K562 (cell line): ENCODE measurements at regions not wholly inside any gene's neighbourhood (a gene's known extent, or its start where the extent isn't known, plus 50 kb on each side); places are given as distances from the start of the nearest gene placed in this dataset.

Experiments
- ATAC-seq: fragments of 200-7000 bp; cut with Tn5 transposase; 3 replicates; pipeline ENCODE4 v1.9.1; 2020; ENCODE audit warnings: moderate library complexity
- BruUV-seq: library from RNA; stranded (reverse); fragments of 400-500 nt; replicated peaks from 2 replicates; lab custom pipeline; 2021; lab: Mats Ljungman, UMichigan
- CTCF ChIA-PET: fragments of 300-600 bp; formaldehyde crosslinking; extraction: SDS; loops from one replicate; lab custom pipeline; 2021; ENCODE audit warnings: low intra/inter-chr PET ratio; lab: Yijun Ruan, JAX
- POLR2A ChIA-PET: fragments of 300-600, 350-650 bp; sonication (Branson Sonifier 250); formaldehyde crosslinking; extraction: SDS; loops from one replicate; lab custom pipeline; 2021; ENCODE audit warnings: antibody characterized with exemption, inconsistent platforms; lab: Yijun Ruan, JAX
- DNase-seq, 4 experiments: peaks; one replicate each; pipeline versions ENCODE4 v3.0.0 to v3.0.0-alpha.2; 2011 to 2018; ENCODE audit warnings: low spot score in 3 of 4, mixed read lengths in 3 of 4; ENCODE audit errors: extremely low read depth in 1 of 4
- FAIRE-seq: peaks from 2 replicates; lab custom pipeline; 2011; peaks lifted over from hg19 to GRCh38; lab: Jason Lieb, UNC
- H2AFZ ChIP-seq: 2 replicates; pipeline ENCODE4 v1.6.0; 2011; ENCODE audit warnings: low read depth, low read length, control low read depth, inconsistent platforms
- H3K27ac ChIP-seq: fragments of 200-600 bp; 3 replicates; pipeline ENCODE4 v1.8.0; 2011; ENCODE audit warnings: low read depth, mild to moderate bottlenecking, control low read depth, inconsistent platforms, low read length, moderate library complexity, mixed read lengths; ENCODE audit errors: extremely low read depth
- H3K27me3 ChIP-seq, 2 experiments: fragments of 300-600 bp in 1 of 2; 2 replicates in 1 of 2; 3 replicates in 1 of 2; pipeline versions ENCODE4 v1.6.0 to v1.8.0; 2011; ENCODE audit warnings: inconsistent platforms in 2 of 2, low read length in 2 of 2, mild to moderate bottlenecking in 1 of 2, mixed read lengths in 1 of 2, moderate library complexity in 1 of 2; ENCODE audit not compliant: control insufficient read depth in 2 of 2, insufficient read depth in 2 of 2
- H3K36me3 ChIP-seq: fragments of 300-600 bp; 3 replicates; pipeline ENCODE4 v1.8.0; 2011; ENCODE audit warnings: mild to moderate bottlenecking, low read length, inconsistent platforms; ENCODE audit not compliant: control insufficient read depth, insufficient read depth
- H3K4me1 ChIP-seq, 2 experiments: fragments of 200-600 bp in 1 of 2; replicated peaks in 1 of 2; 2 replicates in 1 of 2; 3 replicates in 1 of 2; pipeline versions ENCODE4 v1.5.1 to v1.8.0; 2011; ENCODE audit warnings: inconsistent platforms in 2 of 2, low read length in 2 of 2, mild to moderate bottlenecking in 1 of 2, mixed read lengths in 1 of 2, moderate library complexity in 1 of 2; ENCODE audit not compliant: control insufficient read depth in 2 of 2, insufficient read depth in 2 of 2
- H3K4me2 ChIP-seq: 2 replicates; pipeline ENCODE4 v1.6.1; 2011; ENCODE audit warnings: low read length, control low read depth, inconsistent platforms, mixed read lengths; ENCODE audit not compliant: insufficient read depth
- H3K4me3 ChIP-seq: fragments of 200-600 bp; sonication (generic), shearing (Covaris generic); 2 replicates; pipeline ENCODE4 v1.5.1; 2016; ENCODE audit warnings: control low read depth, inconsistent platforms
- H3K79me2 ChIP-seq: fragments of 200-600 bp; 3 replicates; pipeline ENCODE4 v1.8.0; 2011; ENCODE audit warnings: low read length, inconsistent platforms; ENCODE audit not compliant: control insufficient read depth, insufficient read depth
- H3K9ac ChIP-seq, 2 experiments: 2 replicates each; pipeline versions ENCODE4 v1.6.0 to v1.6.1; 2011; ENCODE audit warnings: low read depth in 2 of 2, low read length in 2 of 2, control low read depth in 1 of 2, inconsistent platforms in 1 of 2, mild to moderate bottlenecking in 1 of 2, mixed read lengths in 1 of 2; ENCODE audit not compliant: insufficient read depth in 1 of 2
- H3K9me1 ChIP-seq: one replicate; pipeline ENCODE4 v1.6.0; 2011; ENCODE audit warnings: inconsistent platforms, mild to moderate bottlenecking, low read length, moderate library complexity; ENCODE audit not compliant: control insufficient read depth, insufficient read depth
- H3K9me3 ChIP-seq: replicated peaks from 2 replicates; pipeline ENCODE4 v1.5.1; 2011; ENCODE audit warnings: low read depth, low read length, inconsistent platforms; ENCODE audit not compliant: control insufficient read depth, insufficient read depth
- H4K20me1 ChIP-seq: replicated peaks from 2 replicates; pipeline ENCODE4 v1.6.1; 2011; ENCODE audit warnings: low read length, inconsistent platforms, mixed read lengths; ENCODE audit not compliant: control insufficient read depth, insufficient read depth
- BACH1 ChIP-seq: fragments of 200-800 bp; sonication (Bioruptor generic); IDR thresholded peaks from 2 replicates; pipeline ENCODE4 v1.6.1; 2016; ENCODE audit warnings: missing genetic modification characterization, missing compliant biosample characterization
- DMBX1 ChIP-seq: fragments of 250-450 bp; sonication (Bioruptor Pico); IDR thresholded peaks from 2 replicates; pipeline ENCODE4 v1.8.0; 2022; ENCODE audit warnings: inconsistent platforms, mild to moderate bottlenecking, moderate library complexity, borderline replicate concordance
- ELF4 ChIP-seq: fragments of 450-650 bp; formaldehyde crosslinking; IDR thresholded peaks from 2 replicates; pipeline ENCODE4 v1.4.0; 2022; ENCODE audit warnings: missing genetic modification characterization
- IFI16 ChIP-seq: fragments of 250-450 bp; sonication (Bioruptor Pico); IDR thresholded peaks from 2 replicates; pipeline ENCODE4 v2.1.2; 2022; ENCODE audit warnings: mild to moderate bottlenecking, inconsistent platforms
- JUND ChIP-seq, 2 experiments: IDR thresholded peaks; 2 replicates in 1 of 2; 3 replicates in 1 of 2; pipeline ENCODE4 v1.6.1; 2011; ENCODE audit warnings: borderline replicate concordance in 2 of 2, low read depth in 2 of 2, low read length in 2 of 2, improper control_type of control experiment in 1 of 2, missing biosample characterization in 1 of 2, missing genetic modification characterization in 1 of 2, missing genetic modification reagents in 1 of 2
- KDM4B ChIP-seq, 2 experiments: fragments of 450-650 bp in 1 of 2; sonication (generic) in 1 of 2; IDR thresholded peaks; 2 replicates each; pipeline ENCODE4 v1.6.1; 2016 to 2017; ENCODE audit warnings: borderline replicate concordance in 2 of 2, antibody characterized with exemption in 1 of 2, low read depth in 1 of 2, mild to moderate bottlenecking in 1 of 2
- MBD2 ChIP-seq: sonication (generic); IDR thresholded peaks from 2 replicates; pipeline ENCODE4 v1.6.1; 2016; ENCODE audit warnings: low read depth, borderline replicate concordance
- MYNN ChIP-seq, 2 experiments: sonication (generic); formaldehyde crosslinking in 1 of 2; IDR thresholded peaks; 2 replicates each; pipeline versions ENCODE4 v1.5.0 to v1.6.1; 2016 to 2020; ENCODE audit warnings: antibody characterized with exemption in 1 of 2, missing genetic modification reagents in 1 of 2
- NUFIP1 ChIP-seq: fragments of 450-650 bp; IDR thresholded peaks from 2 replicates; pipeline ENCODE4 v1.6.1; 2018; ENCODE audit not compliant: partially characterized antibody
- POLR2G ChIP-seq: fragments of 200-400 bp; formaldehyde crosslinking; IDR thresholded peaks from 2 replicates; pipeline ENCODE4 v1.6.1; 2017; ENCODE audit warnings: low read depth, mild to moderate bottlenecking, antibody characterized with exemption, low read length, moderate library complexity
- RAD21 ChIP-seq, 2 experiments: fragments of 250-450 bp in 1 of 2; fragments of 450-650 bp in 1 of 2; sonication (Bioruptor Pico) in 1 of 2; formaldehyde crosslinking in 1 of 2; IDR thresholded peaks in 1 of 2; conservative IDR thresholded peaks in 1 of 2; 2 replicates each; pipeline versions ENCODE4 v1.4.0 to v1.8.0; 2020 to 2022; ENCODE audit warnings: mild to moderate bottlenecking in 2 of 2, moderate library complexity in 1 of 2
- SAFB ChIP-seq: fragments of 200-400 bp; formaldehyde crosslinking; IDR thresholded peaks from 2 replicates; pipeline ENCODE4 v1.6.1; 2017; ENCODE audit warnings: low read depth, low read length, borderline replicate concordance
- TOE1 ChIP-seq, 2 experiments: fragments of 450-650 bp in 1 of 2; sonication (generic) in 1 of 2; formaldehyde crosslinking in 1 of 2; IDR thresholded peaks; 2 replicates each; pipeline versions ENCODE4 v1.7.1 to v1.8.0; 2016 to 2022; ENCODE audit warnings: borderline replicate concordance in 2 of 2, mild to moderate bottlenecking in 2 of 2, antibody characterized with exemption in 1 of 2, inconsistent platforms in 1 of 2, low read depth in 1 of 2, missing genetic modification reagents in 1 of 2, moderate library complexity in 1 of 2
- WHSC1 ChIP-seq: IDR thresholded peaks from one replicate; pipeline ENCODE4 v1.6.1; 2012; ENCODE audit warnings: low read length, control low read depth, inconsistent platforms
- ZNF76 ChIP-seq: fragments of 250-450 bp; sonication (Bioruptor Pico); IDR thresholded peaks from 2 replicates; pipeline ENCODE4 v1.4.0; 2020; ENCODE audit warnings: mild to moderate bottlenecking, moderate library complexity, borderline replicate concordance
- WGBS: fragments of 100-300 bp; shearing (Covaris generic); methylation state at CpG from one replicate; pipeline ENCODE4 v1.1.6; 2016; ENCODE audit warnings: low coverage, mixed read lengths; ENCODE audit not compliant: insufficient coverage; ENCODE audit errors: missing lambda C conversion rate; 5-methylcytosine and 5-hydroxymethylcytosine counted together
- in situ Hi-C: fragments of 300-500 bp; cut with MboI; formaldehyde crosslinking; loops from 4 replicates; pipeline ENCODE4 v1.15.0; 2018; ENCODE audit warnings: inconsistent platforms, mixed read lengths
- intact Hi-C: fragments of 100-400 bp; cut with micrococcal nuclease; formaldehyde crosslinking; loops from 2 replicates; pipeline ENCODE4 v1.14.2; 2022
- TF ChIP-seq, protein P1 (sequence below): fragments of 450-650 bp; formaldehyde crosslinking; IDR thresholded peaks from 2 replicates; pipeline ENCODE4 v1.4.0; 2022; ENCODE audit warnings: missing genetic modification characterization
- TF ChIP-seq, protein P2 (sequence below): sonication (generic); formaldehyde crosslinking; IDR thresholded peaks from 2 replicates; pipeline ENCODE4 v1.8.0; 2022; ENCODE audit warnings: missing genetic modification reagents, mild to moderate bottlenecking, borderline replicate concordance
- TF ChIP-seq, protein P3 (sequence below): sonication (generic); formaldehyde crosslinking; IDR thresholded peaks from 2 replicates; pipeline ENCODE4 v1.8.1; 2023; ENCODE audit warnings: mild to moderate bottlenecking, missing genetic modification reagents

DNA sequence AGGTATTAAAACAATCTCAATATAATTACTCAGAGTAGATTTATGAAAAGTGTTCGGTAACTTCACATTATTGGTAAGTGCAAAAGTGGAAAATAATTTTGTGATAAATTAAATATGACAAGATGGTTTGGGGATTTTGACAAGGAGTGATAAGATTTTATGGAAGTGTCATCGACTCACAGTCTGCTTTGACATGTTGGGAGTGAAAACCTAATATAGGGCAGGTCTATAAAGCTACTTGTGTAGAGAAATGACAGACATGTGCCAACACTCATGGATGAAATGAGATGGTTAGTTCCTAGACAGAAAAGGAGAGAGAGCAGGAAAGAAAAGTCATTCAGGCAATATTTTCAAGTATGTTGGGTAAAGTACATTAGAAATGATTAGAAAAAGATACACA is 456.8 kb downstream of the TRAM1L1 start:
- BruUV-seq: no TSS peak
- Histone ChIP-seq H4K20me1 (no peaks in the 10 kb centered on the region), H3K9me1 (no peaks in the 10 kb centered on the region), H3K79me2 (no peaks in the 10 kb centered on the region), H3K27ac (no peak overlapping the region), H3K4me2 (no peak overlapping the region), H3K36me3 (no peaks in the 10 kb centered on the region), H2AFZ (no peak overlapping the region), H3K4me3 (no peak overlapping the region), H3K27me3 (no peaks in the 10 kb centered on the region), H3K9ac (no peak overlapping the region), H3K4me1 (no peaks in the 10 kb centered on the region), H3K9me3 (no peaks in the 10 kb centered on the region; the same call in 1 of the 2 replicates)
- 0% methylated on average over 2 of the region's 2 CpGs for WGBS
- ChIA-PET POLR2A (no interaction called here), CTCF (no interaction called here)
- TF ChIP-seq DMBX1 (no peak), POLR2G (no peak), RAD21 (CRISPR knock-in tag; conservative IDR thresholded peaks at IDR 0.05 in 1 of 2, IDR thresholded peaks at IDR 0.05 in 1 of 2) (no peak), TOE1 (IDR thresholded peaks at IDR 0.05; ENCODE audit: borderline replicate concordance) (no peak), TOE1 (CRISPR knock-in tag; IDR thresholded peaks at IDR 0.05; ENCODE audit: borderline replicate concordance, low read depth) (no peak), MBD2 (no peak), KDM4B (IDR thresholded peaks at IDR 0.05; ENCODE audit: borderline replicate concordance in 2 of 2, low read depth in 1 of 2) (no peak), JUND (IDR thresholded peaks at IDR 0.05; ENCODE audit: borderline replicate concordance, low read depth, low read length) (no peak), JUND (tag; IDR thresholded peaks at IDR 0.05; ENCODE audit: borderline replicate concordance, low read depth, low read length) (no peak), MYNN (IDR thresholded peaks at IDR 0.05) (no peak), MYNN (CRISPR knock-in tag; IDR thresholded peaks at IDR 0.05) (no peak), WHSC1 (no peak), ZNF76 (CRISPR knock-in tag) (no peak), IFI16 (no peak), NUFIP1 (no peak), BACH1 (tag) (no peak), ELF4 (no peak), SAFB (no peak)
- TF ChIP-seq, protein P1, sequence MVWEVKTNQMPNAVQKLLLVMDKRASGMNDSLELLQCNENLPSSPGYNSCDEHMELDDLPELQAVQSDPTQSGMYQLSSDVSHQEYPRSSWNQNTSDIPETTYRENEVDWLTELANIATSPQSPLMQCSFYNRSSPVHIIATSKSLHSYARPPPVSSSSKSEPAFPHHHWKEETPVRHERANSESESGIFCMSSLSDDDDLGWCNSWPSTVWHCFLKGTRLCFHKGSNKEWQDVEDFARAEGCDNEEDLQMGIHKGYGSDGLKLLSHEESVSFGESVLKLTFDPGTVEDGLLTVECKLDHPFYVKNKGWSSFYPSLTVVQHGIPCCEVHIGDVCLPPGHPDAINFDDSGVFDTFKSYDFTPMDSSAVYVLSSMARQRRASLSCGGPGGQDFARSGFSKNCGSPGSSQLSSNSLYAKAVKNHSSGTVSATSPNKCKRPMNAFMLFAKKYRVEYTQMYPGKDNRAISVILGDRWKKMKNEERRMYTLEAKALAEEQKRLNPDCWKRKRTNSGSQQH (CRISPR knock-in tag): no peak
- TF ChIP-seq, protein P2, sequence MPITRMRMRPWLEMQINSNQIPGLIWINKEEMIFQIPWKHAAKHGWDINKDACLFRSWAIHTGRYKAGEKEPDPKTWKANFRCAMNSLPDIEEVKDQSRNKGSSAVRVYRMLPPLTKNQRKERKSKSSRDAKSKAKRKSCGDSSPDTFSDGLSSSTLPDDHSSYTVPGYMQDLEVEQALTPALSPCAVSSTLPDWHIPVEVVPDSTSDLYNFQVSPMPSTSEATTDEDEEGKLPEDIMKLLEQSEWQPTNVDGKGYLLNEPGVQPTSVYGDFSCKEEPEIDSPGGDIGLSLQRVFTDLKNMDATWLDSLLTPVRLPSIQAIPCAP (CRISPR knock-in tag): no peak
- TF ChIP-seq, protein P3, sequence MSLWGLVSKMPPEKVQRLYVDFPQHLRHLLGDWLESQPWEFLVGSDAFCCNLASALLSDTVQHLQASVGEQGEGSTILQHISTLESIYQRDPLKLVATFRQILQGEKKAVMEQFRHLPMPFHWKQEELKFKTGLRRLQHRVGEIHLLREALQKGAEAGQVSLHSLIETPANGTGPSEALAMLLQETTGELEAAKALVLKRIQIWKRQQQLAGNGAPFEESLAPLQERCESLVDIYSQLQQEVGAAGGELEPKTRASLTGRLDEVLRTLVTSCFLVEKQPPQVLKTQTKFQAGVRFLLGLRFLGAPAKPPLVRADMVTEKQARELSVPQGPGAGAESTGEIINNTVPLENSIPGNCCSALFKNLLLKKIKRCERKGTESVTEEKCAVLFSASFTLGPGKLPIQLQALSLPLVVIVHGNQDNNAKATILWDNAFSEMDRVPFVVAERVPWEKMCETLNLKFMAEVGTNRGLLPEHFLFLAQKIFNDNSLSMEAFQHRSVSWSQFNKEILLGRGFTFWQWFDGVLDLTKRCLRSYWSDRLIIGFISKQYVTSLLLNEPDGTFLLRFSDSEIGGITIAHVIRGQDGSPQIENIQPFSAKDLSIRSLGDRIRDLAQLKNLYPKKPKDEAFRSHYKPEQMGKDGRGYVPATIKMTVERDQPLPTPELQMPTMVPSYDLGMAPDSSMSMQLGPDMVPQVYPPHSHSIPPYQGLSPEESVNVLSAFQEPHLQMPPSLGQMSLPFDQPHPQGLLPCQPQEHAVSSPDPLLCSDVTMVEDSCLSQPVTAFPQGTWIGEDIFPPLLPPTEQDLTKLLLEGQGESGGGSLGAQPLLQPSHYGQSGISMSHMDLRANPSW: no peak
- no peak for DNase-seq
- no peak for ATAC-seq
- in situ Hi-C loops: no loop called here
- intact Hi-C loops: no loop called here
- no peak for FAIRE-seq
